Activated CD8-positive, alpha-beta memory T cell treated with anti-CD3 and anti-CD28 coated beads, Interleukin-2, amount 50 U/mL, for 48 hours (primary cell): ENCODE measurements at regions not wholly inside any gene's neighbourhood (a gene's known extent, or its start where the extent isn't known, plus 50 kb on each side); places are given as distances from the start of the nearest gene placed in this dataset.

Experiments
- DNase-seq: peaks from one replicate; pipeline ENCODE4 v3.0.0-alpha.2; 2020

GRCh38 chr5:155211764-155212163, 198.2 kb downstream of the KIF4B start:
- no peak for DNase-seq

- no peak for DNase-seq
Measured at GRCh38 chr5:155222393-155222792, 208.8 kb downstream of the KIF4B start.

DNA sequence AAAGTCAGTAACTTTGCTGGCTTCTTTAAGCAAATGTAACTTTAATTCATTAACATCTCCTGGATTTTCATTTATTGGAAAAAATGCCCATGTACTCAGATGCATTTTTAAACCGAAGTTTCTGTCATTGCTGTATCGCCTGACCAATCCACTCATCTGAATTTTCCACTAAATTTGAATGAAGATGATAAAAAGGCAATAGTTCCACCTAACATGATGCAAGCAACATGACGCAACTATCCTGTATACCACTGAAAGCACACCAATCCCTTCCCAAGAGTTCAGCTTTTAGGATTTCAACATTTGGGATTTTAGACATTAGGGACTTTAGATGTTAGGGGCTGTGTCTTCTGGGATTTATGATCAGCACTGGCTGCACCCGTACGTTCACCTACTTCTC, 215.6 kb downstream of the KIF4B start:
- no peak for DNase-seq

DNA sequence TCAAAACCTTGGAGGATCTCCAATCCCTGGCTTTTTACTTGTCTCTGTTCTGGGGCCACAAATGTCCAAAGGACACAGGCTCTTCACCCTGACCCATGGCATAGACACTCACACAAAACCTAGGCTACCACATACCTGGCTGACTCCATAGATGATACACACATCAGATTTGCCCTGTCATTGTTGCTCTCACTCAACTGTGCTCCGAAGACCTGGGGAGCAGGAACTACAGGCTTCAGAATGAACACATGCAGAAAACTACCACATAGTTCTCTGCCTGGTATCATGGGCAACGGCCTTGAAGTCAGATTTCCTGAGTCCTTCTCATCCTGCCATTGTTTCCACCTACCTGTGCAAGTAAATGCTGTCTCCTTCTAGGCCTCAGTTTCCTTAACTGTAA, 226.2 kb downstream of the KIF4B start:
- no peak for DNase-seq

GRCh38 chr5:155250596-155250995, 237.0 kb downstream of the KIF4B start:
- DNase-seq, result no peak

DNA sequence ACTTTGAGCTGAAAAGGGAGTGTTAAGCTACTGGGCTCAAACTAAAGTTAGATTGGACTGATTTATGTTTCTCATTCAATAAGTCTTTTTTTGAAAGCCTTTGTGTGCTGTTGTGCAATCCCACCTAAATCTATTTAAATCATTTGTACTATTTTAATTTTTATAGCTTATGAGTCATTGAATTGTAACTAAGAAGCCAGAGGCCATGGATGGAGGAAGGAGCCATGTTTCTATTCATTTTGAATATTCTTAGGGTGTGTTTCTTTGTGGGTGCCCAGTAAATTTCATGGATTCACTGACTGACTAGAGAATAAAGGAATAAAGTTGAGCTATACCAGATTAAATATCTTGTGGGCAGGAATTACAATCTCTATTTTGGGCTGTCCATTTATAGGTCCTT, 238.5 kb downstream of the KIF4B start:
- no peak for DNase-seq

DNA sequence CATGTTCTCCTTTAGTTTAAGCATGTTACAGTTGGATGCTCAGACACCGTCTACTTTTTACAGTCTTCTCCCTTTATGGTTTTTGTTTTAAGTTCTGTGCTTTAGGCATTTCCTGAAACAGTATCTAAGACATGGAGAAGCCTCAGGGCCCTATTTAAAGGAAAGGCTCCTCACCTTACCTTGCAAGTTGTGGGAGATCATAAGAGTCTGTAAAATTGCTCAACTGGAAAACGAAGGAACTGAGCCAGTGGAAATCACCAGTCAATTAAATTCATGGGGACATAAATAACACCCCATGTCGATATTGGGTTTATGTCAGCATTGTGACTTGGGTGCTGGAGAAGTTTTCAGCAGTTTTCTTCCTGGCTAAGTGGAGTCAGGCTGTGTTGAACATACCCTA, 239.2 kb downstream of the KIF4B start:
- DNase-seq, result no peak

GRCh38 chr5:155254399-155254798, 240.8 kb downstream of the KIF4B start:
- no peak for DNase-seq

- no peak for DNase-seq
Measured at GRCh38 chr5:155258161-155258560, 244.6 kb downstream of the KIF4B start.

- DNase-seq, result no peak
Measured at GRCh38 chr5:155259648-155260047, 246.1 kb downstream of the KIF4B start.

- no peak for DNase-seq
Measured at GRCh38 chr5:155260798-155261197, 247.2 kb downstream of the KIF4B start.

GRCh38 chr5:155263381-155263780, 249.8 kb downstream of the KIF4B start:
- no peak for DNase-seq

- no peak for DNase-seq
Measured at GRCh38 chr5:155264809-155265208, 251.3 kb downstream of the KIF4B start.

GRCh38 chr5:155268770-155269425, 255.3 kb downstream of the KIF4B start:
- DNase-seq, result no peak

DNA sequence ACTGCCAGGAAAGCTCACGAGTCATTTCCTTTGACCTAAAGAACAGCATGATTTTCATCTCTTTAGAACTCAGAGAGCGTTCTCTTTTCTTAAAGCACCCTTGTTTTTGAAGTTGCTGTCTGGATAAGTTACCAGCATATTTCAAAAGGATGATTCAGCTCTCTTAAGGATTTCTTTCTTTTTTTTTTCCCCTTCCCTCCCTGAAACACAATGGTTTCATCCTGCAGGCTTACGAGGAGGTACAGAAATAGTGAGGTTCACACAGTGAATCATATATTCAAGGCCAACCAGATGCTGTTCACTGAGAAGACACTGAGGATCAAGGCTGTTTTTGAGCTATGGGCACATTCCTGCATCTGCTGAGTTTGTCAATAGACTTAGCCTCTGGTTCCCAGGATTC, 257.2 kb downstream of the KIF4B start:
- no peak for DNase-seq

- DNase-seq, result no peak
Measured at GRCh38 chr5:155274484-155274883, 260.9 kb downstream of the KIF4B start.

DNA sequence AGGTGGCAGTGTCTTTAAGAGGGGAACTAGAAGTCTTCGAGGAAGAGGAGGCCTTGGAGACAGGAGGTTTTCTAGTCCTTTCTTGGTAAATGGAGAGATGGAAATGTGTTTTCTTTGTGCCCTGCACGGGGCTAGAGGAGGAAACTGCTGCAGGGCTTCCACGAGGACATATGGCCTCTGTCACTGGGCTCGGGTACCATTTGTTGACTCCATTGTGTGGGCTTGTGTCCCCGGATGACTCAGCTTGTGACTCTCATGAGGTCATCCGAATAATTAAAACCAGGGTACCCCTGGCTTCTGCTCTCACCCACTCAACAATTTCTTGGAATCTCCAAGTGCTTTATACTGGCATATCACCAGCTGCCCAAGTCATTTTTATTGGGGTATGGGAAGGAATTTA, 261.7 kb downstream of the KIF4B start:
- DNase-seq, result no peak

DNA sequence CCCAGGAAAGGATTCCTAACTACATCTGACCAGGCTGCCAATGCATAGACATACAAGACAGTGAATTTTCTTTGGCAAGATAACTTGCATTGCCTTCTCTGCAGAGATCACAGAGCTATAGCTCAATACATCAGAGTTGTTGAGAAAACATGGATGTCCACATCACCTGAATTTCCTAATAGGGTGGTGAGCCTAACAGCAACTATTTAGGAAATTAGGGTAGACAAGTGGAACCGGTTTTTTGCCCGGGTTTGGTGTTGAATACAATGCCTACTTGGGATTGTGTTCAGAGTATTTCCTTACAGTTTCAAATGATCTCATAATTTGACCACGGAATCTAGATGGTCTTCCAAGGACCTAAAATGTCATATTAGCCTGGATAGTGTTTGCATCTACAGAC, 262.7 kb downstream of the KIF4B start:
- DNase-seq, result no peak

DNA sequence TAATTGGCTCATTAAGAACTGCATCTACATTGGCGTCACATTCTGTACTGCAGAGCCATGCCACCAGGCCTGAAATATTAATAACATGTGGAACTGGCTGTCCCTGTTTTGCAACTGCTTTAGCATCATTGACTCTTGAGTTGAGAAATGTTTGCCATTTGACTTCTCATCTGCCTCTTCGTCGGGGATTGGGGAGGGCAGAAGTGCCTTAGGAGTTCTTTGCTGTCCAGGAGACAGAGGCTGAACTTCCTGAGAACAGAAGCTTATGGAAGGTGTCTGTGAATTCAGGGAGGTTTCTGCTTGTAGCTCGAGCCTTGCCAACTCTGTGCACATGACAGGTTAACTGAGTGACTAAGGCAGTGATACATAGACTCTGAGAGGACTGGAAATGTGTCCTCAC, 265.0 kb downstream of the KIF4B start:
- DNase-seq, result no peak

- no peak for DNase-seq
Measured at GRCh38 chr5:155282503-155283107, 269.1 kb downstream of the KIF4B start.

- no peak for DNase-seq
Measured at GRCh38 chr5:155285706-155286105, 272.2 kb downstream of the KIF4B start.

- no peak for DNase-seq
Measured at GRCh38 chr5:155290937-155291336, 277.4 kb downstream of the KIF4B start.

GRCh38 chr5:155293605-155294178, 280.1 kb downstream of the KIF4B start:
- DNase-seq, result no peak

DNA sequence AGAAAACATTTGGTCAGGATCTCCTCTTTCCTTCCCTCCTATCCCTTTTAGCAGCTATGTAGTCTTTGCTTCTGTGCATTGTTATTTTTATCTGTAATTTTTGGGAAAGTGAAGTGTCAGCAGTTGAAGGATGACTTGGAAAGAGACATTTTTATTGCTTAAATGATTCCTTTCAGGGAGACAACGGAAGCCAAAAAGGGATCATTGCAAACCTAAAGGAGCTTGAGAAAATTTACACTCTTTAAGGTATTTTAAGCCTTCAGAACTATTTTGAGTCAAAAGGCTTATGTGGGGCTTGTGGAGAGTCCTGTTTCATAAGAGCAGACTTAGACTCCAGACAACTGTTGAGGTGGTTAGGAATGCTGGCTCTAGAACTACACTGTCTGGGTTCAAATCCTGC, 281.6 kb downstream of the KIF4B start:
- no peak for DNase-seq
